NCI-H2029 (cell line): ENCODE measurements at regions not wholly inside any gene's neighbourhood (a gene's known extent, or its start where the extent isn't known, plus 50 kb on each side); places are given as distances from the start of the nearest gene placed in this dataset.

Experiments
- DNase-seq: peaks from one replicate; lab custom pipeline; 2025; lab: John Stamatoyannopoulos, UW

DNA sequence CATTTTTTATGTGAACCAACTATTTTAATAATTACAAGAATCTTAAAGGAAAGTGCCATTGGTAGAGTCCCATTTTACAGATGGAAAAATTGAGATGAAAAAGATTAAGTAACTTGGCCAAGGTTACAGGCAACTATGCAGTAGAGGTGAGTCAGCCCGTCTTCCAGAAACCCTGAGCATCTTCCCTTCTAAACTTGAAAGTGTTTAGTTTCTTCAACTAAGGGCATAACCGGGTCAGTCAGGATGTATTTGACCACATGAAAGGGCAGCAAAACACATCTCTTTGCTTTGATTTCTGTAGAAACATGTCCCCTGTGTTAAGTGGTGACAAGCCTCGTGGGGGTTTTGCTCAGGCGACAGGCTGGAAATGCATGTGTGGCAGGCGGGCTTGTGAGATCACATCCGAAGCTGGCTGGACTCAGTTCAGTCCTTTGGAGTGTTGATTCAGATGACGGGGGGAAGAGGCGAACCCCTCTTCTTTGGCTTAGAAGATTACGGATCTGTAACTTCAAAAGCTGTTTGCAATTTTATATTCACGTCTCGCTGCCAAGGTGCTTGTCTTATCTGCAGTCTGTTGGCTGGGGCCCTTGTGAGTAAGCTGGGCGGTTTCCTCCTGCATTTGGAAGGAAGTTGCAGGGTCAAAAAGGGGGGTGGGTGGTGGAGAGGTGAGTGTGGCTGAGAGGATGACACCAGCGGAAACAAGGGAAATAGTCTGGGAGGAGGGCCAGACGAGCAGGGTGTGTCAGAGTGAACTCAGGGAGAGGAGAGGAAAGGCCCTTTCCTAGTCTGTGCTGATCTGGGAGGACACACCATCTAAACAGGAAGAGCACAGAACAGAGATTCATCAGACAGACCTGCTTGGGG is 78.9 kb upstream of the RPS23 start:
- DNase-seq = peak; percentile 36

DNA sequence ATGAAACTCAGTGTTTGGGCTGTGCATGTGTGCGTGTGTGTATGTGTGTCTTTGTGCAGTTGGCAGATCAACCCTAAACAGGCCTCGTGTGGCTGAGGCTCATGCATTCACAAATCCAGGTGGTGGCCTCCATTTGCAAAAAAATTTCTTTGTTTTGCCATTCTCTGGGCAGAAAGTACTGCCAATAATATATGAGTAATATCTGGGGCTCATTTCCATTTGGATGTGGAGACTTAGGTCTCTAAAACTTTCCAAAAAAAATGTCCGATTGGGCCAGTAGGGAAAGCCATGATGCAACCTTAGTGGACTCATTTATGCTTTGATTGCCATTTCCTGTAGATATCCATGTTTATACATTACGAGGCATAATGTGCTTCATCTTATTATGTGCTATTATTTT is 77.9 kb upstream of the RPS23 start:
- DNase-seq = no peak

DNA sequence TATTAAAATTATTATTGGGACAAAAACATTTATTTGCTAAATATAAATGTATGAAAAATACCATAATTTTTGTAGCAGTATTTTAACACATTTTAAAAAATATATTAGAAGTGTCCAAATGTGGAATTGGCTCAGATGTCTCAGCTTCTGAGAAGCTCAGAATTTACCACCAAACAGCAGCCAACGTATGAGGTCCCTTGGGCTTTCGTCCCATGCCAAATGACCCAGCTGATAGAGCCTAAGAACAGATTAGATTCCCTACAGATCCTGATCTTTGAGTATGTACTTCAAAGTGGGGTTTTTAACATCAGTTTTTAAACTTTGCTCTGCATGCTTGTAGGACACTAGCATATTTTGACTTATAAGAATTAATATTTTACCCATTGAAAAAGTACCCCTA is 77.3 kb upstream of the RPS23 start:
- no peak for DNase-seq

DNA sequence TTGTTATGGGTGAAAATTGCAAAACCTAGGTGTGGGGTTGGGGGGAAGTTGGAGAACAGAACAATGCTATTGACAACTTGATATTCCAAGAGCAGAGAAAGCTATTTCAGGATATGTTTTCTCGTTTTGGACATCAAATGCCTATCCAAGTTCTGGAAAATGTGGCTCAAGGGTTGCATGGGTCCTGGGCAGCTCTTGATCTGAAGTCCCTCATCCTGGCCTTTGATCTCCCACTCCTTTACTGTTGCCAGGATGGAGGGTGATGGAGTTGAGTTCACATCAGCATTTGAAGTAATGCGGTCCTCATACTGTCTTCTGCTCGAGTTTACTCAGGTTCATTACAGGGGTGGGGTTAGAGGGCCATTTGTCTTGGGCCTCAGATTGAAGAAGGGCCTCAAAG is 76.9 kb upstream of the RPS23 start:
- no peak for DNase-seq

DNA sequence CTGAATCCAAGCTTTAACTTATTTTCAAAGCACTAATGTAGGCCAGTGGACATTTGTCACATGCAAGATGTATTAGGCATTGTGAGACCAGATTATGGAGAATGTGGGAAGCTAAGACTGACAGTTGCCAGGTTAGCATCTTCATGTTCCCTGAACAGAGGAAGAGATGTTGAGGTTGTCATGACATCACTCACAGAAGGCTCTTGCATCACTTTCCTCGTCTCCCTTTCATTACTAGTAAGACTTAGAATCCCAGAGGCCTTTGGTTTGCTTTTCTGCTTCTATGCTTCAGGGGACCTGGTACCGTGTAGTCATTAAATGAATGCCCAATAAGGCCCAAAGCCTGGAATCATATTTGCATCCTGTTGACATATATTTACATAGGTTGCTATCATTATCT is 76.4 kb upstream of the RPS23 start:
- no peak for DNase-seq

DNA sequence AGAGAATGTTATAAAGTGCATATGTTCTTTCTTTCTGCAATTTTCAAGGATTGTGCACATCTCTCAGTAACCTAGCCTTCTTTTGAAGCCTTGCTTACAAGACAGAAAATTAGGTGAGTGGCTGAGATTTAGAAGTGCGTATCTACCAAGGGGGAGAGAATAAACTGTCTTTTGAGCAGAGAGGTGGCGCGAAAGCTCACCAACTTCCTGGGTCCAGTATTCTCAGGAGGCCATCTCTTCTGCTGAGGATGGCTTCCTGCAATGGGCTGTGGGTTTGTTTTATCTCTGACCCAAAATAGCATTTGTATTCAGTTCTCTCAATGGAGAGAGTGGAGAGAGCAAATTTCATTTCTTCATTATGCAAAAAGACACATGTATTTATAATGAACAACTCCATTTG is 75.4 kb upstream of the RPS23 start:
- no peak for DNase-seq

DNA sequence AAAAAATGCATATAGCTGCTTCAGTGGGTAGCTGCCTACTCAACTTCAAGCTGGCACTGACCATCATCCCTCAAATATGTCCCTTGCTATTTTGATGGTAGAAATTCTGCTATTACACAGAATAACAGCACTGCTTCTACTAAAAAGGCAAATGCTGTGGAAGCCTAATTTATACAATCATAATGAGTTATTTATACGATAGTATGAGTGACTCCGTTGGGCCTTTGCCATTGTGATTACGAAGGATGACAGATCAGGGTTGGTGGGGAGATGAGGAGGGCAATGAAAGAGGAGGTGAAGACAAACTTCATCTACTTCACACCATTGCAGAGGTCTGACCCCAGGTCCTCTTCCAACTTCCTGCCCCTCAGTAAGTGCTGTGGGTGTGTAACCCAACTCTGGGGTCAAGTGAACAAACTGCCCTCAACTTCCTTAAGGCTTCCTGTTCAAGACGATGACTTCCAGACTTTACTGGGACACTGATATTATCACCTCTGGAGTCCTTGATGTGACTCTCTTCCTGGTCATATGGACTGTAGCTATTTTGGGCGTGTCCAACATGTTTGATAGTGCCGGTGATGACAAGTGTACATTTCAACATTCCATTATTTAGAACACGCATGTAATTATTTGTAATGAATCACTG is 74.1 kb upstream of the RPS23 start:
- no peak for DNase-seq

DNA sequence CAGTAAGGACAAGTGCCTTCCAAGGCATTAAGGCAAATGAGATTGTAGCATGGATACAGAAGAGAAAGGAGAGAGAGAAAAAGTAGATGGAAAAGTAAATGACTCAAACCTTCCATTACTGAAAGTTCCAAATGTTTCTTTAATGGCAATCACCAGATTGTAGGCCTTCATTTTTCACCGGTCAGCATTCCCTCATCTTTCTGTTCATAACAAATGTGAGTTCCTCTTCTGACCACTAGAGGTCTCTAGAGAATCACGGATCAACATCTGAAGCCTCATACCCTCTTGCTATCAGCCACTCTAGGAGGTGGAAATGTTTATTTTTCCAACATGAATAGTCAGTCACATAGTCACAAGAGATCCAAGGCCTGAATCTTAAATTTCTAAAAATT is 73.6 kb upstream of the RPS23 start:
- peak; percentile 54 for DNase-seq

DNA sequence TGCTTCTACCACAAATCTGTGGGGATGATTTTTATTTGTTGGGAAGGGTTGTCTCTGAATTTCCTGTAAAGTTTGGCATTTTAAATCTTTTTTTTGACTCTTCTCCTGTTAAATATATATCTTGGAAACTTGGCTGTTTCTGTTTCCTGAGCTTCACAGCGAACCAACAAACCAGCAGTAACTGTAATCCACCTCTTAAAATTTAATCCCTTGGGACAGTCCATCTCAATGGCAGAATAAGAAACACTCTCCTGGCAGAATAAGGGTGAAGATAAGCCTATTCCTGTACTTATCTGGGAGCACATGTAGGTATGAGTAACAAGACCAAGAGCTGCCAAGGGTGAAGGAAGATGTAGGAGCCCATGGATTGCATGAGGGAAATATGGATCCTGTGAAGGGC is 73.1 kb upstream of the RPS23 start:
- DNase-seq = no peak

DNA sequence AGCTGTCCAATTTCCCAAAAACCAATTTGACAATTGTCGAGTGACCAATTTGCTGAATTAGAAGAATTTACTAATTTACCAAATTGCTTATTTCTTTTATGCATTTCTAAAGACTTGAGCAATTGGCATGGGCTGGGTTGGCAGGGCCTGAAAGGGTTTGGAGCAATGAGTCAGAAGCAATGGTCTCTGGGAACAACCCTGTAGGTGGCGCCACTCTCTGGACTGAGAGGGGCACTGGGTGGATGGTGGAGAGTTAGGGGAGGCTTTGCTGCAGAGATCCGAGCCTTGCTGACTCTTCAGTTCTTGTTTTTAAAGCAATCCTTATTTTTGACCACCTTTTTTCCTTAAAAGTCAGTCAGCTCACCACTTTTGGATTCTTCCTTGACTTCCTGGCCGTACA is 71.5 kb upstream of the RPS23 start:
- DNase-seq = no peak

DNA sequence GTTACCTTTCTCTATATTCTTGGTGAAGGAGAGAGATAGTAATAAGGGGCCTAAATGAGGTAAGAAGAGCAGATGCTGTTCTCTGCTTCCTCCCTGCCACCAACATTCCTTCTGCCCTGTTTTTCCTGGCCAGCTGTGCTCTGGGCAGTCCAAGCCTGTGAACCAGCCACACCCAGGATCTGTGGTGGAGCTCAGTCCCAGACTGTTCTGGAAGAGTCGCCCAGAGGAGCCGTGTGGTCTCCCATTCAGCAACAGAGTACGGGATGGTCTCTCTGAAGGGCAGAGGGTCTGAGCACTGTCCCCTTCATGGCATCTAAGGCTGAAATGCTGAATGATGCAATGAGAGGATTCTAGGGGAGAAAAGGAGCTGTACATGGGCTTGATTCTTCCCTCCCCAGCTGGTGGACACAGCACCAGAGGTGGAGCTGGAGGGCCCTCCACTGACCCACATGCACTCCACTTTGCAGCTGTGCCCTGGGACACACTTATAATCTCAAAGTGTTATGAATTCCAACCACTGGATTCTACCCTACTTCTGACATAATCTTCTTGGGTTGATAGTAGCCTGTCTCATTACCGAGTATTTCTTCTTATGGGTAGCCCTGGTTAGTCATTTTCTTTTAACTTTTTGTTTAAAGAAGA is 70.8 kb upstream of the RPS23 start:
- no peak for DNase-seq

DNA sequence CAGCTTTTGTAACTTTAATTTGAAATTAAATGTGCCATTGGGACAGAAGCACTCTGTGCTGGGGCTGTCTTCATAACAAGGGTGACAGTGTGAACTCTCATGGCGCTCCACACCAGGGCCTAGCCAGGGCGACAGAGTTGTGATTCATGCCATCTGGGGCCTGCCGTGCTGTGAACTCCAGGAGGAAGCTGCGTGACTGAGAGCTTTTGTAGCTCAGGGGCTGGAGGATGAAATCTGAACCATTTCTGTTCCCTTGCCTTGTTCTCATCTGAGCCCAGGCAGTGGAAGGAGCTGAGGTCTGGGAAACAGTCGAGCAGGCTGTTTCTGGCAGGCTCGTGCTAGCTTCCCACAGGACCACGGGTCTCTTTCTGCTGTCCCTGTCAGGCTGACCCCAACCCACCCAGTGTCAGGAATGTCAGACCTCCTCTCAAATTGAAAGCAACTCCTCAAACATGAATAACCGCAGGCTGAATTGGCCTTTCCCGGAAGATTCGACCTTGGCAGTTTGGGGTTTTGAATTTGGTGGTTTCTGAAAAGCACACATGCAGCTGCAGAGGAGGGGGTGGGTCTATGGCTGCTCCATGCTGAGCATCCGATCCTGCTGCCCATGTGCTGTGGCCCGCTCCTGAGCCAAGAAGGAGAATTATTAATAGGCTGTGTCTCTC is 69.2 kb upstream of the RPS23 start:
- DNase-seq = no peak

DNA sequence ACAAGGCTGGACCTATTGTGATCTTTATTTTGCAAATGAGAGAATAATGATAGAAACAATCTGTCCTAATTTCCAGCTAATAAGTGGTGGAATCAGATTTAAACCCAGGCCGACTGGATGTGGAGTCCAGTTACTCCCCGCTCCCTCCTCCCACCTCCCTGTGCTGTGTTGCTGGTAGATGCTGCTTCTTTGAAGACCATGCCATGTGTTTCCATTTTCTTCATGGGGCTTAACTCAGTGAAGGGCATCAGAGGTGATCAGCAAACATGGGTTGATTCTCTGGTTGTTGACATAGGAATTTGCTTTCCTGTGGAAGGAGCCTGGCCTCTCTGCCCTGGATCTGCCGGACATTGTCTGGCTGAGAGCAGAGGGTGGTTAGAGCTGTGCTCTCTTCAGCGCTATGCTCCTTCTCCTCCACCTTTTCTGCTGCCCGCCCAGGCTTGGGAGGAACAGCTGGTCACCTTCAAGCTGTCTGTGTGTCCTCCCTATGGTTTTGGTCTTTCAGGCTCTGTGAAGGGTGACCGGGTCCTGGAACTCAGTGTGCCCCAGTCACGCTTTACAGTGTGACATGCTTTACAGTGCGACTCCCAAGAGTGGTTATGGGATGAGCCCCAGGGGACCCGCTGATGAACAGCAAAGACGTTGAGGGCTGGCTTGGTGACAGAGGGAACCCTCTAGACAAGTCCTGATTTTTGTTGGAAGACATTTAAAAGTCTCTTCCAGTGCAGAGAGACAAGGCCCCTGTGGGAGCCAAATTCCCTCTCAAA is 68.4 kb upstream of the RPS23 start:
- no peak for DNase-seq

DNA sequence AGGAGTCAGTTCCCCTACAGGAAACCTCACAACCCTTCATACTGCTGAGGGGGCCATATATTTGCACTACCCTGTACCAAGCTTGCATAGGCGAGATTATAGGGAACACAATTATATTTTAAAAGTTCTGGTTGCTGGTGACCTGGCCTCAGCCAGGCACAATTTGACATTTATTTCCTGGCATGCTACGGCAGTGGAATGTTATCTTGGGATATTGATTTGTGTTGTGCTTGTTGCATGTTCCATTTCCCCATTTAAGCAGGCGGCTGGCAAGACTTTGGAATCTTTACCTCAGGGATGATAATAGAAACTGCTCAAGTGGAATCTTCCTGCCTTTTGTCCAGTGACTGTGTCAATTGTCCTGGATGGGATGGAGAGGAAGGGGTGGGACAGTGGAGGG is 67.0 kb upstream of the RPS23 start:
- DNase-seq = no peak

DNA sequence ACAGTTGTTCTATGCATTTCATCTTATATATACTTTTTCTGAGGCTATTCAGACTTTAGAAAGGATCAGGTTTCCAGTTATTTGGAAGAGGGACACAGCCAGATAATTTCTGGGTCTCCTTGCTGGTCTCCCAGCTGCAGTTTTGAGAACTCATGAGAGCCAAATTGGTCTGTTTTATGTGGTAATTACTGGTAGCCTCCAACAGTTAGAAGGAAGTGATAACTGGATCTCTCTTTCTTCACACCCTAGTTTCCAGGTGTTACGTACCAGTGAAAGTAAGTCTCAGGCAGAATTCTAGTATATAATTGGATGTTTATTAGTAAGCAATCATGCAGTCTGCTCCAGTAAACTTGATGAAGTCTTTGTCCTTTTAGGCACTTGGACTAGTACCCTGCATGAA is 63.2 kb upstream of the RPS23 start:
- no peak for DNase-seq

DNA sequence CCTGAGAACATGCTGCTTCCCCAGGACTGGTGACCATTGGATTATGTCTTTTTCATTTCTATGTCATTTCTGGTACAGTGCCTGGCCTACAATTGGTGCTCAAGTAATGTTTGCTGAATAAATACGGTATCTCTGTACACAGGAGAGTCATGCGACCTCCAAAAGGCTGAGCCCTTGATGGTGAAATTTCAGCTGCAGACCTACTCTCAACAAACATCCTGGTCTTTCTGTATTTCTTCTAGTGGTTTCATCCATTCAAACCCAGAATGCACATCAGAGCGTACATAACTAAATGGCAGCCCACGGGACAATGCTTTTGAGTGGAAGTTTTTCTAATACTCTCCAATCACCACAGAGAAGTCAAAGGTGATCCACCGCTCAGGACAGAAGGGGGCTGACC is 62.6 kb upstream of the RPS23 start:
- DNase-seq = peak; percentile 17

DNA sequence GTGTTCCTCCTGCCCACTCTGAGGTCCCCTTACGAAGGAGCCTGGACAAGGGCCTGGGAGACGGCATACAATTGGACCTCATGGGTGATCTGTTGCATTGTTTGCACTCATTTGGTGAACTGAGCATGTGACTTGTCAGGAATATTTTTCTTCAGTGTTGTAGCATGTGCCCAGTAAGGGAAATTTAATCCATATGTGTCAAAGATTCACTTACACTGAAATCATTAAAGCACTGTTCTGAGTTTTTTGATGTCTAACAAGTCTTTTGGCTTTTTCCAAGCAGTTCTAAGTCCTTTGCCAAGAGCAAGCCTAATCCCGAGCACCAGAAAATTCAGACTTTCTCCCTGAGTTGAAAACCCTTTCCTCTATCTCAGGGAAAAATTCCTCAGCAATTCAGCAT is 61.6 kb upstream of the RPS23 start:
- no peak for DNase-seq

DNA sequence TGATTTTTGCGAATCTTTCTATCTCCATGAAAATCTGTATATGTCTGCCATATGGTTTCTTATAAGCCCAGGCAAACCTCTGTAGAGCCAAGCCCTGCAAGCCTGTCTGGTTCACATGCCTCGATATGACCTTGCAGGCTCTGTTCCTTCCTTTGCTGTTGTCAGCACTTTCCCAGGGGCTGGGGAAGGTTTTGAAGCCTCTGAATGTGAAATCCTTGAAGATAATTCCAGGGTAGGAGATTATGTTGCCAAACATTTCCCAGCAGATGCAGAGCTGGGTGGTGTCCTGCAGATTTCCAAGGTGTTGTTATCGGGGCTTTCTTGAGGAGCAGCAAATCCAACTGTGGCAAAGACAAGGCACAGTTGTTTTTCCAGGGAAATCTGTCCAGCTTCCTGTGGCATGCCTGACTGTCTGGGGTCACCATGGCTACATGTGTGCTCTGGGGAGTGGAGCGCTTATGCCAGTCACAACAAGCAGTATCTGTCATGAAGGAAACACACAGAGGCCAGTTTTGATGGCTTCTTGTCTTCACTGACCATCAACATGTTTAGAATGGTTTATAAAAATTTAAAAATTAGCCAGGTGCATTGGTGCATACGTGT is 60.7 kb upstream of the RPS23 start:
- no peak for DNase-seq

DNA sequence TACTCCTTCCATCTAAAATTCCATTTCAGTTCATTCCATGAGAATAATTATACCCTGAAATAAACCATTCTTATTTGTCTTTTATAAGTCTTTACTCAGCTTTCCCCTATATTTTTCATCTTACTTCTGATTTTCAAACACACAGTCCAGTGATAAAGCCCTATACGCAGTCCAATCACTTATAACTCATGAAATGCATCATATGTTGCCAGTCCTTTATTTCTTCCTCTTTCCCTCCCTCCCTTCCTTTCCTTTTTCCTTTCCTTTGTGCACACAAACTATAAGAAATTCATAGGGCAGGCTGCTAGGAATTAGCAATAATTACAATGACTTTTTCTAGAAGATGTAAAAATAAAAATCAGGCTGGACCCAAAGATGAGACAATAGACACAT is 58.8 kb upstream of the RPS23 start:
- DNase-seq = no peak

DNA sequence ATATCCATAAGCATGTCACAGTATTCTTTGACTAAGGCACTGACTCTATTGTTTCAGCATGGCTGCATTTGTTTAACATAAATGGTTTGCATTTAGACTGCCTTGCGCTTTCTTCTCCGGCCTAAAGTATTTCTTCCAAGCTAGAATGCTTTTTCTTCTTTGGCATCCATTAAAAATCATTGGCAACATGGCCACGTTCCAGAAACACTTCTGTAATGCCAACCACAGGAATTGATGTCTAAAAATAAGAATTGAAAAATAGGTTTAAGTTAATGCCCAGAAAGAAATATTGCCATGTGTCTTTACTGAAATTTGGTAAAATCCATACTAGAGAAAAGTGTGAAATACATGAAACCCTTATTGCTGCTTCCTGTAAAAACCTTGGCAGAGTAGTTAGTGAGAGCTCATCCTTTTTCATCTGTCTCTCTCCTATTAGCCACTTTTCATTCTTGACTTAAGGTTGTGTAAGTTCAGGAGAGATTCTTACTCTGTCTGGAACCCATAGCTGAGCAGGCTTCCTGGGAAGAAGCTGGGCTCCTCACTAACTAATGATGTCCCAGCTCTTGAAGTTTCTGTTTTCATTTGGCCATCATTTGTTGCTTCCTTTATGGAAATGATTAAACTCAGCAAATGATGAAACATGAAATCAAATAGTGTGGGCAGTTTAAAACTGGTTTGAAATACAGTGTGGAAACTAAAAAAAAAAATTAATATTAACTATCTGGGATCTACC is 58.2 kb upstream of the RPS23 start:
- no peak for DNase-seq

DNA sequence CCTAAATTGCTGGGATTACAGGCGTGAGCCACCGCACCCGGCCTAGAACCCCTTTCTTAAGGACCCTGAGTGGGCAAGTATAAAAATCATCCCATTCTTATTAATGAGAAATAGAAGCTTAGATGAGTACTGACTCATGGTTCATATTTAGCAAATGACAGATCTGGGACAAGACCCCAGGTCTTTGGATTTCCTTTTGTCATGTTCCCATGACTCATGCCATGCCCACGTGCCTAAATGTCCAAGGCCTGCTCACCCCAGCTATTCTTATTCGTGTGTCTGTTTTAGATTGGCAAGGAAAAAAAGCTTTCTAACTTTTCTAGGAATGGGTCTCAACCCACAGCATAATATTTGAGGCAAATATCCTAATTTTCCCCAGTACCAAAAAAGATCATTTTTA is 57.7 kb upstream of the RPS23 start:
- no peak for DNase-seq
